Glomerular visceral epithelial cell (primary cell): ENCODE measurements at regions not wholly inside any gene's neighbourhood (a gene's known extent, or its start where the extent isn't known, plus 50 kb on each side); places are given as distances from the start of the nearest gene placed in this dataset.
A peak's percentile ranks its signal among the peaks of the same experiment; 100 is the strongest.

Experiments used
- DNase-seq: peaks from one replicate; pipeline ENCODE4 v3.0.0-alpha.2; 2016; ENCODE audit errors: extremely low spot score

DNA sequence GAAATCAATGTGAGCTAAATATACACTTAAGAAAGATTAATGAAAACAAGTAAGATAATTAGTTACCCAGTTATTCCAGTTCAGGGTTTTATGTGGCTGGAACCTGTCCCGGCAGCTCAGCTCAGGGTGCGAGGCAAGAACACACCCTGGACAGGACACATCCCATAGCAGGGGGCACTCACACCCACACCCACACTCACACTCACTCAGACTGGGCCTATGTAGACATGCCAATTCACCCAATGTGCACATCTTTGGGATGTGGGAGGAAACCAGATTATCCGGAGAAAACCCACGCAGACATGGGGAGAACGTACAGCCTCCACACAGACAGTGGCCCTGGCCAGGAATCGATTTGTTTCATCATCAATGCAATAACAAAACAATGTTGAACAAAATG lies 66.0 kb upstream of the TMCC3 start:
- no peak for DNase-seq

GRCh38 chr12:94714378-94715114 lies 64.2 kb upstream of the TMCC3 start:
- peak; percentile 93 for DNase-seq

DNA sequence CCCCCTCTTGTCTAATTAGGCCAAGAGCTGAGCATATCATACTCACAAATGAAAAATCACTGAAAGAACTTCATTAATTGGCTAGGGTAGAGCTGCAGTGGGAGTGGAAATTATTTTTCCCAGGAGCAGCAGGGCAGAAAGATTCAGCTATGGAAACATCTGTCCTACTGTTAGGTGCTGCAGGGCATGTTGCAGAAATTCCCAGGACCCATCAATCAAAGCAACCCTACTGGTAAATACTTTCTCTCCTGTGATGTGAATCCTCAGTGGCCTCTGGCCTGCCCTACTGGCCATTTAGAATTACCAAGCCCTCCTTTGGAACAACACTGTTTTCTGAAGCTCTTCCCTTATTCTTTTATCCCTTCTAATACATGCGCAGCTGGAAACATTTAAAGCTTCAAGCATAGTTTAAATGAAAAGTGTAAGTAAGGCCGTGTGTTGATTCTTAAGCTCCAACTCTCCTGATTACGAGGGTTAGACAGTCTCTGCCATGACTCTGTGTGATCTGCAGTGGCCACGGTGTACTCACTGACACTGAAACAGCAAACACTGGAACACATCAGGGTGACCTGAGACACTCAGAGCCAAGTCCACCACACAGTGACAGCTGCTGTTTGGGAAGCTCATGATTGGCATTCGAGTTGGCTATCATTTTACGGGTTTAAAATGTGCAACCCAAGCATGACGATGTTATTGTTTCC lies 62.6 kb upstream of the TMCC3 start:
- no peak for DNase-seq

- DNase-seq = no peak
Observed at GRCh38 chr12:94710933-94711332, 60.6 kb upstream of the TMCC3 start.

- DNase-seq = no peak
Observed at GRCh38 chr12:94707892-94708291, 57.5 kb upstream of the TMCC3 start.

GRCh38 chr12:94707036-94707435 lies 56.7 kb upstream of the TMCC3 start:
- no peak for DNase-seq

DNA sequence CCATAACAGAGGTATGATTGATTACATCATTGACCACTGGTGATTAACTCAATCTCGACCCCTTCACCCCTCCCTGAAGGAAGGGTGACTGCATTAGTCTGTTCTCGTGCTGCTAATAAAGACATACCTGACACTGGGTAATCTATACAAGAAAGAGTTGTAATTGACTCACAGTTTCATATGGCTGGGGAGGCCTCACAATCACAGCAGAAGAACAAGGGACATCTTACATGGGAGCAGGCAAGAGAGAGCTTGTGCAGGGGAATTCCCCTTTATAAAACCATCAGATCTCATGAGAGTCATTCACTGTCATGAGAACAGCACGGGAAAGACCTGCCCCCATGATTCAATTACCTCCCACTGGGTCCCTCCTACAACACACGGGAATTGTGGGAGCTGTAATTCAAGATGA lies 55.9 kb upstream of the TMCC3 start:
- peak; percentile 32 for DNase-seq

DNA sequence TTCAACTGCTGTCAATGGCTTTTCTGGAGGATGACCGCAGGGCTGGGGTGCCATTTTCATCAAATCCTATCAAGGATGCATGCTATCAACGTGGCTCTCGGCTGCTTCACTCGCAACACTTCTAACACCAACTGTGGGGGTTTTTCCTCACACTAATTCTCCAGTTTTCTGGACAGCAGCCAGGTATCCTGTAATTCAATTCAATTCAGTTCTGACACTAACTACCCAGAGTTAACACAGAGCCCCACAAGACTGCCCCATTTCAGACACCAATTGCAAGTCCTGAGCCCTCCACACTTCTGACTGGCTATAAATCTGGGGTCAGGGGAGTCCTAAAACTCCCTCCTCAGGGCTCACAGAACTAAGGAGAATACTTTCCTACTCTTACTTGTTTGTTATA lies 55.3 kb upstream of the TMCC3 start:
- DNase-seq = no peak

DNA sequence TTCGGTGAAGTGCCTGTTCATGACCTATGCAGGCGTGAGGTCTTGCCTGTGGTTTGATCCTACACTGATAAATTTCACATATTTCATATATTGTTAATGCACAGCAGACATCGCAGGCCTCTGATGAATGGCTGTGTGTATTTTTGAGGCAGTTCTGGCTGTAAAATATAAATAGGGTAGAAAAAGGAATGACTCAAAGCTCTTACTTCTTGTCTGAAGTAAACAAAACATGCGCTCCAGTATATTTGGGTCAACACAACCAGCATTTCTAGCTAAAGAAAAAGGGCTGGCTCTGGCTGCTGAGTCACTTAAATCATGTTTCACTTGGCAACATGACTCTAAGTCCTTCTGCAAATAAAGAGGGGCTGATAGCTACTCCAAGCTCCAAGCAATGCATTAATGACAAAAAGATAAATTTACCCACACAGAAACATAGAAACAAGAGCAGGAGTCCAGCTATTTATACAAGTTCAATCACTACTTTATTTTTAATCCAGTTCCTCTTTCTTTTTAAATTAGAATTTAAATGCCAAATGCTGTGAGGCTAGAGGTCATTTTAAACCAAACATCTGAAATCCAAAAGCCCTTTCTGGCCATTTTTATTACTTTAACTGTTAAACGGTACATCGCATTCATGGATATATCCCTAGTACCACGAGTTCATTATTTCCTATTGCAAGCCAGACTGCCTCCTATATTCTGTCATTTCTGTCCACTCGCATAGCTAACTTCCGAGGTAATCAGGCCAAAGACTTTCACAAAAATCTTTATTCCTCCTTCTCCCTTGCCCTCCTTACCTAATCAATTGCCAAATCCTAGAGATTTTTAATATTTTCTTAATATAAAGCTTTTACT lies 54.3 kb upstream of the TMCC3 start:
- no peak for DNase-seq

DNA sequence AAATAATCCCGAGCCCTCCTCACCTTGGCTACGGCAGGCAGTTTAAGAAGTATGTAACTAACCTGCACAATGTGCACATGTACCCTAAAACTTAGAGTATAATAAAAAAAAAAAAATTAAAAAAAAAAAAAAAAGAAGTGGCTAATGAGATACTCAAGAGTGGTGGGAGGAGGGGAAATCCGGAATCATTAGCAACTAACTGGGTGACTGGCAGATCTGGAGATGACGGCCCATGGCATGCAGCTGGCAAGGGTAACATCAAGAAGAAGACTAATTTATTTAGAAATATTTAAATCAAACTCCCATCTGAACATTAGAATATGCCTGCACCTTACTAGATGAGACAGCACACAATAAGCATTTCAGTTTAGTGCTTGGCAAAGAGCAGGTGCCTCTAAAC lies 52.3 kb upstream of the TMCC3 start:
- no peak for DNase-seq

GRCh38 chr12:94701711-94702110 lies 51.4 kb upstream of the TMCC3 start:
- DNase-seq = no peak

DNA sequence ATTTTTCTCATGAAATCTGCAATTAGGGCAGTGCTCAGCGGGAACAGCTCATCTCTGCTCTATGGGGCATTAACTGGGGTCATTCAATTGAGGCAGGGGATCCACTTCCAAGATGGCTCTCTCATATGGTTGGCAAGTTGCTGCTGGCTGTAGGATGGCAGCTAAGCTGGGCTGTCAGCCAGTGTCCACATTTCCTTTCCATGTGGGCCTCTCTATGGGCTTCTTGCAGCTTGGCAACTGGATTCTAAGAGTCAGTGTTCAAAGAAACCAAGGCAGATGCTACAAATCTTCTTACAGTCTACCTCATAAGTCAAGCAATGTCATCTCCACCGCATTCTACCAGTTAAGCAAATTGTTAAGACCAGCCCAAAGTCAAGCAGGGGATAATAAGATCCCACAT lies 50.3 kb upstream of the TMCC3 start:
- DNase-seq = no peak
